GM20000 (cell line): ENCODE measurements at regions not wholly inside any gene's neighbourhood (a gene's known extent, or its start where the extent isn't known, plus 50 kb on each side); places are given as distances from the start of the nearest gene placed in this dataset.

Source experiments
- DNase-seq: peaks from one replicate; pipeline ENCODE4 v3.0.0; 2012; ENCODE audit warnings: low spot score
- CTCF ChIP-seq: IDR thresholded peaks from 2 replicates; pipeline ENCODE4 v1.5.1; 2012; ENCODE audit warnings: mild to moderate bottlenecking, control low read depth; ENCODE audit errors: extremely low read depth, missing control alignments

DNA sequence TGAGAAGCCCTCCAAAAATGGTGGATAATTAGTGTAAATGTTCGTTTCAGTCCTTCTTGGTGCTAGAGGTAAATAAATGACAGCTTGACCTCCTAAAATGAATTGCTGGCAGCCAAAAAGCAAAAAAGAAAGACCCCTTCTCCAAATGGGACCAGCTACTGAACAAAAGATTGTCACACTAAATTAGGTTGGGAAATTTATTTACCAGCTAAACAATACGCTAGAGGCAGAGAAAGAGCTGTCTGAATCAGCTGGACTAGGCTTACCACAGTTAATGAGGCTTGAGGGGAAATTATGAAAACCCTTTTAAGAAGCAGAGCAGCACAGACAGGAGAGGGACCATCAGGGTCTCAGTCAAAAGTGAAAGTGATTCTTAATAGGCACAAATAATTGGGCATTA, 498.9 kb downstream of the SUCLA2 start:
- TF ChIP-seq CTCF, result no peak
- DNase-seq, result no peak

DNA sequence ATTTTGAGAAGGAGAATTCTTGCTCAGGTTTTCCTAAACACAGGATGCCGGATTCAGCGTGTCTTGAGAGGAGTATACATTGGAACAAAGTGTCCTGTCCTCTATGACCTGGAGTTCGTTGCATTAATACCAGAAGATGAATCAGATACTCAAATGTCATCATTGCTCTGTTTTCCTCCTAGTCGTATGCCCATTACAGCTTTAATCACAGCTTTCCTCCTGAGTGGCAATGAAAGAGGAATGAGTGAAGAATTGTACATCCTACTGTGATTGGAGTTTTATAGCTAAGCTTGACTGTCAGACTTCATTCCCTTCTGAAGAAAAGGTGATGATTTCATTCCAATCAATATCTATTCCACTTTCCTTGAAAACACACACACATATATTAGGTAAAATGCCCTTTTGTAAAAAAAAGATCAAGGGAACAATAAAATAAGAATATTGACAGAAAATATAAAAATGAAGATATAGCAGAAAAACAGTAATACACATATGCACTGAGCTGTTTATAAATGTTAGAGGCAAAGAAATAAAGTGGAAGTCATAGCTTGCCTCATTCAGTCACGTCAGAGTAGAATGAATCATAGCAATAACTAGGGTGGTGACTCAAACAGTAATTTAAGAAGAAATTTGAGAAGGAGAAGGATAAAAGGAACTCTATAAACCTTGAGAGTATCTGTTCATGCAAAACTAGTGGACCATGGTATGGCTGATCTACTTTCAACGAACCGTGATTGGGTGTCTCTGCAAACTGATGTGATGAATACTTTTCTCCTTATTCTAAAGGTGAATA, 501.5 kb downstream of the SUCLA2 start:
- no peak for TF ChIP-seq CTCF
- DNase-seq, result no peak

DNA sequence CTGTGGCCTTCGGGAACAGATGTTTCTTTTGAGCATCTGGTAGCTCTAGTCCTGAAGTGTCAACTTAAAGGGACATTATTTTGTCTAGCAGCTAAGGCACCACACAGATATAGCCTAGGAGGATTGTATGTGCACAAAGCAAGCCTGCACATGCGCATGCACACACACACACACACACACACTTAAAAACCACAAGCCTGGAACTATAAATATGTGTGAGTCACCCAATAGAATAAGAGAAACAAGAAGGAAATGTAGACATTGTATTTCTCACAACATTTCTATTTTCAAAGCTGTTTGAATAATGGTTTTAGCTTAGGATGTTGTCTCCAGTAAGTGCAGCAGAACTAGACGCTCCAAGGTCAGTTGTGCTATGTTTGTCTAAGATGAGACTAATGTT, 516.5 kb downstream of the SUCLA2 start:
- no peak for DNase-seq
- no peak for TF ChIP-seq CTCF

GRCh38 chr13:47481536-47481935, 519.5 kb downstream of the SUCLA2 start:
- no peak for DNase-seq
- no peak for TF ChIP-seq CTCF

GRCh38 chr13:47480951-47481350, 520.1 kb downstream of the SUCLA2 start:
- no peak for TF ChIP-seq CTCF

DNA sequence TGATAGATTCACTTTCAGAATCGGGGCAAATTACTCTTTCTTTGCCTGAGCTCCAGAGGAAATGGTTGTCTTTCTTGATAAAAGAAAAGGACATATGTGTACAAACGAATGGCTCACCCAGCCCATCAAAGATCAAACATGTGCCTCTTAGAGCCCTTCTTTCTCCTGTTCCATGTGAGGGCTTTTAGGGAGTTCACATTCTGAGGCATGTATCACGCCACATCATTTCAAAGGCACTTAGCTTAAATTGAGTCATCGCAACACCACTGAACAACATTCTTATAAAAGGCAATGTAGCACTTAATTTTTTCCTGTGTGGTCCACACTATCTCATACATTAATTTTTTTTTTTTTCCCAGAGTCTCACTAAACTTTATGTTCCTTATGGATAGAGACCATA, 521.0 kb downstream of the SUCLA2 start:
- no peak for DNase-seq

More at GRCh38 chr13:47480951-47481350, 520.1 kb downstream of the SUCLA2 start:
- no peak for DNase-seq

More for the DNA sequence above, 521.0 kb downstream of the SUCLA2 start:
- no peak for TF ChIP-seq CTCF
